Esophagus (tissue), 2 donors: ENCODE measurements at regions not wholly inside any gene's neighbourhood (a gene's known extent, or its start where the extent isn't known, plus 50 kb on each side); places are given as distances from the start of the nearest gene placed in this dataset.

Experiments
- H3K27ac ChIP-seq, 2 donors: one replicate each; pipeline ENCODE4 v1.5.1; 2013; ENCODE audit warnings: low read depth in 2 of 2, mild to moderate bottlenecking in 2 of 2, inconsistent platforms in 1 of 2, low read length in 1 of 2, moderate library complexity in 1 of 2
- H3K27me3 ChIP-seq, 2 donors: one replicate each; pipeline ENCODE4 v1.6.1; 2013; ENCODE audit warnings: low read length in 2 of 2, control low read depth in 1 of 2, mild to moderate bottlenecking in 1 of 2; ENCODE audit not compliant: insufficient read depth in 2 of 2, control insufficient read depth in 1 of 2
- H3K36me3 ChIP-seq, 2 donors: one replicate each; pipeline ENCODE4 v1.6.1; 2013; ENCODE audit warnings: low read length in 1 of 2; ENCODE audit not compliant: control insufficient read depth in 2 of 2, insufficient read depth in 2 of 2
- H3K4me1 ChIP-seq, 2 donors: one replicate each; pipeline ENCODE4 v1.6.1; 2013; ENCODE audit warnings: low read length in 1 of 2; ENCODE audit not compliant: control insufficient read depth in 2 of 2, insufficient read depth in 2 of 2
- H3K4me3 ChIP-seq, 2 donors: one replicate each; pipeline ENCODE4 v1.5.1; 2013; ENCODE audit warnings: low read length in 2 of 2, mild to moderate bottlenecking in 2 of 2, low read depth in 1 of 2, moderate library complexity in 1 of 2
- H3K9me3 ChIP-seq, 2 donors: one replicate each; pipeline ENCODE4 v1.6.1; 2013; ENCODE audit warnings: mild to moderate bottlenecking in 2 of 2, low read depth in 1 of 2, low read length in 1 of 2, moderate library complexity in 1 of 2; ENCODE audit not compliant: control insufficient read depth in 2 of 2, insufficient read depth in 1 of 2
- WGBS, 2 donors: extraction: QIAGEN DNeasy Blood & Tissue Kit; methylation state at CpG; one replicate each; pipeline ENCODE4 v1.1.7; 2013; 5-methylcytosine and 5-hydroxymethylcytosine counted together
- donor health status: healthy with polysubstance abuse.
- donor health status: Bipolar disorder and iron deficiency.

DNA sequence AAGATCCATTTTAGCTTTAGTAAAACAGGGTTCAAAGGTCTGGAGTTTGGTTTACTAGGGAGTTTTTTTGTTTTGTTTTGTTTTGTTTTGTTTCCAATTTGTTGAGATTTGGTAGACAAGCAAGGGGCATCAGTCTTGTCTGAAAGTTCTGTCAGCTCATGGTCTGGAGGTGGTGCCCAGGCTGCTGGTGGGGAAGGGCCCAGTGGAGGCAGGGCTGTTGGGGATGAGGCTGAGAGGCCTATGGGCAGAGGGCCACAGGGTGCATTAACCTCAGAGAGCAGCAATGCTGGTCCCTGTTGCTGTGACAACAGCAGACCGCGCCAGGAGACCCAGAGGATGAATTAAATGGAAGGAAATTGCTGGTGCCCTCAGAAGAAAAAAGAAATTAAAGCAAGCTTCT lies 174.5 kb downstream of the FGF1 start:
- no peaks in the 10 kb centered on the region for H3K36me3 ChIP-seq
- H3K27ac ChIP-seq, result no peak overlapping the region
- peaks cover 0 to 4% of the 10 kb centered on the region in 2 donors for H3K4me1 ChIP-seq
- H3K27me3 ChIP-seq, result no peaks in the 10 kb centered on the region
- WGBS, 2 donors, result 95% methylated on average over 2 of the region's 2 CpGs
- H3K4me3 ChIP-seq, result no peak overlapping the region
- H3K9me3 ChIP-seq, result no peaks in the 10 kb centered on the region

- H3K4me1 ChIP-seq, result peaks cover 0 to 4% of the 10 kb centered on the region in 2 donors
- no peak overlapping the region for H3K27ac ChIP-seq
- no peaks in the 10 kb centered on the region for H3K9me3 ChIP-seq
- no peak overlapping the region for H3K4me3 ChIP-seq
- 81 to 84% methylated on average over 1 of the region's 1 CpG for WGBS, 2 donors
- H3K36me3 ChIP-seq, result no peaks in the 10 kb centered on the region
- no peaks in the 10 kb centered on the region for H3K27me3 ChIP-seq
These were observed 176.9 kb downstream of the FGF1 start for GRCh38 chr5:142509026-142509425.

- Histone ChIP-seq H3K9me3 (no peaks in the 10 kb centered on the region), H3K4me1 (peaks cover 0 to 4% of the 10 kb centered on the region in 2 donors), H3K27ac (peak overlapping the region in 1 of 2 donors; percentile 16), H3K4me3 (no peak overlapping the region), H3K27me3 (no peaks in the 10 kb centered on the region), H3K36me3 (no peaks in the 10 kb centered on the region)
- WGBS, 2 donors, result 78 to 85% methylated on average over 2 of the region's 2 CpGs
These were observed 177.3 kb downstream of the FGF1 start for GRCh38 chr5:142508591-142508990.

DNA sequence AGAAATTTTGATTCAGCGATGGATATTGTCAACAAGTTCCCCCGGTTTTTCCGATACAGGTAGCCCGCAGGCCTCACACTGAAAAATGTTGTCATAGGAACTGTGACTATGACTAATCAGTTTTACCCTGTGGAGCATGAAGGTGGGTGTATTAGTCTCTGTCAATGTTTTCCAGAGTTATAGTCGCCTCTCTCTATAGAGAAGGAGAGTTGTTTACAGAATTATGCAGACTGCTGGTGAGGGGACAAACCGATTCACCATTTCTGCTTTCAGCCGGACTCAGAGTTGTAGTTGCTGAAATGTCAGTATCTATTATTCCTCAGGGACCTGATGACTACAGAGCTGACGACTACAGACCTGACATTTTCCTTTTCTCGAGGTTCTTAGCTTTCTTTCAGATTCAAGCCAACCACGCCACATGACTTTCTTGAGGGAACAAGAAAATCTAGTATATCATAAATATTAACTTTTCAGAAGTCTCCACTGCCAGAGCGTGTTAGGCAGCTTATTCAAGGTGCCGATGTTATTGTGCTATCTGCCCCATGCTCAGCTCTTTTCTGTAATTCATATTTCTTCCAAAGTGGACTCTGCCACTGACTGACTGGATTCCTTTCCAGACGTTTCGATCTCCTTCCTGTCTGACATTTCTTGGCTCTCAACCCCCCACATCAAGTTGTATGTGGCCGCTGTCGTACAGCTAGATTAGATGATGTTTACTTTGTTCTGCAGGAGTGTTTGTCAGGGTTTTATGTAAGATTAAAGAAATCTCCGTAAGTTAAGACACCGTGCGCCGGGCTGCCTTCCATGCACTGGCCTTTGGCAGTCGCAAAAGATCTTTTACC lies 178.1 kb downstream of the FGF1 start:
- 38 to 40% methylated on average over 21 of the region's 21 CpGs for WGBS, 2 donors
- Histone ChIP-seq H3K36me3 (no peaks in the 10 kb centered on the region), H3K4me3 (no peak overlapping the region), H3K27me3 (no peaks in the 10 kb centered on the region), H3K27ac (peak overlapping the region in 1 of 2 donors; percentile 27), H3K9me3 (no peaks in the 10 kb centered on the region), H3K4me1 (peaks cover 0 to 4% of the 10 kb centered on the region in 2 donors)

DNA sequence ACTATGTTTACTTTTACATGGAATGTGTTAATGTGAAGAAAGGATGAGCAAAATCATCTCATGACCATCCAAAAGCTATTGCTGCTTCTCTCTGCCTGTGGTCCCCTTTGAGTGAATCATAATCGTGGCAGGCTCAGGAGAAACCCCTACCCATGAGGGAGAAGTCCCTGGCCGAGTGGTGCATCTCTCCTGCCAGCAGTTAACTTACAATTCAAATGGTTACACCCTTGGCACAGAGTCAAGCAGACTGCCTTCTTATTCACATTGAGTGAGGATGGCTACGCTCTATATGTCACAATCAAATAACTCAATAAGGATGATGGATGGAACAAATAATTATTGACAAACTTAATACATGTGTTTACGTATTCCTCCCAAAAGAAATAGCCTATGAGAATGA lies 179.1 kb downstream of the FGF1 start:
- 37 to 52% methylated on average over 4 of the region's 4 CpGs for WGBS, 2 donors
- no peak overlapping the region for H3K27ac ChIP-seq
- no peaks in the 10 kb centered on the region for H3K27me3 ChIP-seq
- no peaks in the 10 kb centered on the region for H3K9me3 ChIP-seq
- H3K4me1 ChIP-seq, result peaks cover 0 to 4% of the 10 kb centered on the region in 2 donors
- no peak overlapping the region for H3K4me3 ChIP-seq
- H3K36me3 ChIP-seq, result no peaks in the 10 kb centered on the region

GRCh38 chr5:142506046-142506445 lies 179.8 kb downstream of the FGF1 start:
- Histone ChIP-seq H3K36me3 (no peaks in the 10 kb centered on the region), H3K9me3 (no peaks in the 10 kb centered on the region), H3K27me3 (no peaks in the 10 kb centered on the region), H3K4me1 (peaks cover 0 to 4% of the 10 kb centered on the region in 2 donors), H3K27ac (no peak overlapping the region), H3K4me3 (no peak overlapping the region)
- WGBS, 2 donors, result 76 to 90% methylated on average over 1 of the region's 1 CpG

DNA sequence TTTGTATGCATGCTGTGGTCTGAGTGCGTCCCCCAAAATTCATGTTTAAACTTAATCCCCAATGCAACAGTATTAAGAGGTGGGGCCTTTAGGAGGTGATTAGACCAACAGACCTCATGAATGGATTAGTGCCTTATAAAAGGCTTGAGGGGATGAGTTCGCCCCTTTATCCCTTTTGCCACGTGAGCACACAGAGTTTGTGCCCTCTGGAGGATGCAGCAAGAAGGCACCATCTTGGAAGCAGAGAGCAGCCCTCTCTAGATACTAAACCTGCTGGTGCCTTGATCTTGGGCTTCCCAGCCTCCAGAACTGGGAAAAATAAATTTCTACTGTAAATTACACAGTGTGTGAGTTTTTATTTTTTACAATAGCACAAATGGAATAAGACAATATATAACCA lies 177.1 kb upstream of the SPRY4 start:
- Histone ChIP-seq H3K27me3 (no peaks in the 10 kb centered on the region), H3K27ac (no peak overlapping the region), H3K4me3 (no peak overlapping the region), H3K9me3 (no peaks in the 10 kb centered on the region), H3K4me1 (no peaks in the 10 kb centered on the region), H3K36me3 (no peaks in the 10 kb centered on the region)
- WGBS, 2 donors, result 85 to 92% methylated on average over 3 of the region's 3 CpGs

GRCh38 chr5:142500227-142500905 lies 175.5 kb upstream of the SPRY4 start:
- Histone ChIP-seq H3K4me3 (no peak overlapping the region), H3K4me1 (no peaks in the 10 kb centered on the region), H3K36me3 (no peaks in the 10 kb centered on the region), H3K9me3 (no peaks in the 10 kb centered on the region), H3K27me3 (no peaks in the 10 kb centered on the region), H3K27ac (no peak overlapping the region)
- 84 to 92% methylated on average over 3 of the region's 3 CpGs for WGBS, 2 donors

DNA sequence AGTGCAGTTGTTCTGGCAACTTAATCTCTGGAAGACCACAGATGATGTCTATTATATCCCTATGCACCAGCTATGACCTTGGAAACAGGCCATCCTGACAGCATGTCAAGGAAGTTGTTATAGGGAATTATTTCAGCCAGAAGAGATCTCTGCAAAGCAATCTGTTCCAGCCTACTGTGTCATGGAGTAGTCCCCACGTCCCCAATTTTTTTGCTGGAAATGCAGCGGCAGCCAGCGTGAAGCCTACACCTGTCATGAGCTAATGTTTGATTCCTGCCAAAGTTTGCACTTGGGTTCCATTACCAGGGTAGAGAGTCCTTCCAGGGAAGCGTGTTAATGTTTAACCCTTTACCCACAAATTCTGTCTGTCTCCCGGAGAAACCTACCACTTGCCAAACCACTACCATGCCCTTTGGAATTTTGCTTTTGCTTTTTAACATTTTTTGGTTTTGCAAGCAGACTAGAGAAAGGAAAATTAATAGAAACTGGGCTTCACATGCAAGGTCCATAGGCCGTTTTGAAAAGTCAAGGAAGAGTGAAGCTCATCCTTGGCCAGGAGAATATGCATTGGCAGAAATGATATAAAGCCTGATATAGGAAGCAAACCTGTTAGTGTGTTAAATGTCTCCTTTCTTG lies 174.9 kb upstream of the SPRY4 start:
- Histone ChIP-seq H3K27me3 (no peaks in the 10 kb centered on the region), H3K36me3 (no peaks in the 10 kb centered on the region), H3K4me1 (no peaks in the 10 kb centered on the region), H3K27ac (no peak overlapping the region), H3K4me3 (no peak overlapping the region), H3K9me3 (no peaks in the 10 kb centered on the region)
- 60 to 73% methylated on average over 6 of the region's 6 CpGs for WGBS, 2 donors
